Activated CD4-positive, alpha-beta T cell treated with anti-CD3 and anti-CD28 coated beads for 1 hour (primary cell): ENCODE measurements at regions not wholly inside any gene's neighbourhood (a gene's known extent, or its start where the extent isn't known, plus 50 kb on each side); places are given as distances from the start of the nearest gene placed in this dataset.

Source experiments
- DNase-seq: peaks from one replicate; pipeline ENCODE4 v3.0.0-alpha.2; 2020

GRCh38 chr3:103385961-103386656, 951.3 kb downstream of the ZPLD1 start:
- DNase-seq, result no peak

GRCh38 chr3:103388214-103388613, 953.4 kb downstream of the ZPLD1 start:
- DNase-seq, result no peak

DNA sequence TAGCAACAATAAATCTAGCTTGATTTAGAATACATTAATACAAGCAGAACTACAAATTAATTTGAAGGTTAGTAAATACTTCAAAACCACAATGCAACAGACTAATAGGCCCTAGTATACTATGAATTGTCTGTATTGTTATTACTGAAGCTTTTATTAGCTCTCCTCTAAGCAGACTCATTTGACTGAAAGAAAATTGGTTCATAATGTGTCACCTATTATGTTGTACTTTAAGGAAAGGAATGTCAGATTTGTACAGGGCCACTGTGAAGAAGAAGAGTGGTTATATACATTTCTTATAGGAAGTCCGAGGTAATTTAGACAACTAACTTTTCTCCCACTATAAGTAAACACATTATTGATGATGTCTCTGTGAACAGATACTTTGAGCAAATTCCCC, 954.5 kb downstream of the ZPLD1 start:
- no peak for DNase-seq

DNA sequence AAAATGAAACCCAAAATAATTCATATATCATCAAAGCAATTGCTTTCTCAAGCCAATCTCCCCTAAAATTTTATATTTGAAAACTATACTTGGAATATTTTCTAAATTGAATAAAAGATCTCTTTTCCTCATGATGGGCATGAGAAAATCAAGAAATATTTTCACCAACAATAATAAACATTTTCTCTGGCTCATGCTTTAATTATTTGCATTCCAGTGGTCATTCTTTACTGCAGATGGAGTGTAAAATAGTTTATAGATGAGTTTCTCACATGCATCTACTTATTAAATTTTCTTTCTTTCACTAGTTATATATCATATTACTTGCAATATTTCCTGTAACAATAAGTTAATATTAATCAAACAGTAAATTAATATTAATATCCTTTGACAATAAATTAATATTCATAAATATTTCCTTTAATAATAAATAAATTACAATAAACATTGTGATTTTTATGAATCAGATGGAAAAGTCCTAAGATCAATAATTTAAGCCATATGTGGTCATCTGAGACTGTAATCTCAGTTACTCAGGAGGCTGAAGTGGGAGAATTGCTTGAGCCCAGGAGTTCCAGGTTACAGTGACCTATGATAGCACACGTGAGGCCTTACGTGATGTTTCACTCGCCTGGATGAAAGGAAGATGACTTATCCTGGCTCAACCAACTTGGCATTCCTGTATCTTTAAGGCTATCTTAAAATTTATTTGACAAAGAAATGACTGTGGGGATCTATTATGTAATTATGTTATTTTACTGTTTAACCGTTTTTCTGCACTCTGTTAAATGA, 958.8 kb downstream of the ZPLD1 start:
- no peak for DNase-seq

DNA sequence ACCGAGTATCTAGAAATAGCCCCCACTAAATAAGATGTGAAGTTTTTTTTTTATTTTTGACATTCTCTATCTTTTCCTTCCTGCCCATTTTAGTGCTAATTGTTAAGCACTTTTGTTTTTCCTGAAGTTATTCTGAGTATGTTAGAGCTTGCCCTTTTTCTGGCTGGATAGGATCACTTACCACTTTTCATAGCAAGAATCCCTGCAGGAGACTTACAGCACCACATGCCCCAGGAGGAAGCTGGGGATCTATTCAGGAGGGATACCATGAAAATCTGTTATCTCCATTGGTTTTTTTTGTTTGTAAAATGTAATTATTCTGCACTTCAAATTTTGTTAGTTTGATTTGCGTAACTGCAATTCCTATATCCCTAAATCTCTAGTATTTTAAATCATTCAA, 968.4 kb downstream of the ZPLD1 start:
- DNase-seq, result no peak

- no peak for DNase-seq
These were observed 971.6 kb downstream of the ZPLD1 start for GRCh38 chr3:103406320-103406850.

DNA sequence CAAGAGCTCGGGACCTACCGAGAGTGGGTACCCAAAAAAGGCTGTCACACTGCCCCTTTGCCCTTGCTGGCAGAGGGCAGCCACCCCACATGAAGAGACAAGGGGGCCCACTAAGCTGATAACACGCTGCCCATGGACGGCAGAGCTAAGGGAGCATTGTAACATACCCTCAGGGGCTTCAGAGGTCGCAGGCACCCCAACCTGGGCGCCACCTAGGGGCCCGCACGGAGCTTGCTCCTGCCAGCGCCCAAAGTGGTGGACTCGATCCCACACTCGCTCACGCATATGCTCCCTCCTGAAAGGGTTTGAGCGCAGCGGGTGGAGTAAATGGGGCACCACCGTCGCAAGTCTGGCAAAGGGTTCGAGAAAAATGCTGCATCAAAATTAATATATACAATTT, 975.4 kb downstream of the ZPLD1 start:
- no peak for DNase-seq

DNA sequence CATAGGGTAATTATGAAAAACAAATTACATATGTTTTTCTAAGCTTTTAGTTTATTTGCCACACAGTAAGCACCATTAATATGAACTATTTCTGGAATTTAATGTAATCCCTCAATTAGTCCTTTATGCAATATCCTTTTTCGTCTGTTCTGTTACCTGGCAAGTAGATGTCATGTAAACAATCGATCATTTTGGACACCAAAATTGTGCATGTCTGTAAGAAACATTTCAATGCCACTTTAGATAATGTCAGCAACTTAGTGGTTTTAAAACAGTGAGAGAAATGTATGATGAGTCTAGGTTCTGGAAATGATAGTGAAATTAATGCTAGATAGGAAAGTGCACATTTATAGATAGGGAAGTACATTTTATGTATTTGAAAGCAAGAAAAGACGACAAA, 986.6 kb downstream of the ZPLD1 start:
- DNase-seq, result no peak

GRCh38 chr3:103437883-103438282, 1003.1 kb downstream of the ZPLD1 start:
- DNase-seq, result no peak

GRCh38 chr3:103440539-103441203, 1005.9 kb downstream of the ZPLD1 start:
- no peak for DNase-seq

DNA sequence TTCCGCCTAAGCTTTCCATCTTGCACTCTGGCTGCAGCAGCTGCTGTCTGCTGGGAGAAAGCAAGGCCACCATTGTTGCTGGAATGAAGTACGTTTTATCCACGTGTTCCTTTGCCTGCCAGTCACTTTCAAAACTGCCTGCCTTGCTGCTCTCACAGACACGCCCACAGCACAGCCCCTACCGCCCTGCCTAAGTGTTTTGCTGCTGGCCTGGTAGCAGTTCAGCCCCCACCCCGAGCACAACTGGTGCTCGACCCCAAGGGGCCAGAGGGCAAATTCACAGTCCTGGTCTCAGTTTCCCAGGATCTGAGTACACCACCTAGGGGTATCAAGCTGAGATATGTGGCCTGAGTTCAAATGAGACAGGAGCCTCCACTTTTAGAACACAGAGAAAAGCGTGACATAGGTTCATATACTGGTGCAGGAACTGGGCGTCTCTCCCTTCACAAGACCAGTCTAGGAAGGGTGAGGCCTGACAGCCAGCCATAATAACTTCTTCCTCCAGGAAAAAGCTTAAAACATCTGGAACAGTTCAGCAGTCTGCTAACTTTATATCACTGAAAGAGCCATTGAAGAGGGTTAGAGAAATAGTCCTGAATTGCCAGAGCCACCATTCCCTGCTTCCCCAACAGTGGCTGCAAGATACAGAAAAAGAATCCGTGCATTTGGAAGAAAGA, 1012.3 kb downstream of the ZPLD1 start:
- no peak for DNase-seq

GRCh38 chr3:103453152-103453551, 1018.3 kb downstream of the ZPLD1 start:
- DNase-seq, result no peak

DNA sequence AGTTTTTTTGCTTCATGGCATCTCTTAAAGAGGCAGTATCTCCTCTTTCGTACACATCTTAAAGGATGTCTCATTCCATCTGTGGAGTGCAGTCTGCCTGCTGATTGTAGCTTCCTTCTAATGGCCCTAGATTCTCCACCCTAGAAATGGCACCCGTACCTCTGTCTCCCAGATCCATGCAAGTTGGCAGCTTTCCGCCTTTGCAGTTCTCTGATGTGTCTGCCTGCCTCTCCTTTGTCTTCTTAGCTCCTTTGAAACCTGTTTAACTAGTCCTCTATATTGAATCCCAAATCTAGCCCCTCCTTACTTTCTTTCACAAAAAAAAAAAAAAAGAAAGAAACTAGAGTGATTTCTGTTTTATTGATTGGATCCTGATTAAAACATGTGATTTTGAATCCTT, 1025.0 kb downstream of the ZPLD1 start:
- DNase-seq, result no peak

- DNase-seq, result no peak
These were observed 1035.7 kb downstream of the ZPLD1 start for GRCh38 chr3:103470498-103470897.

DNA sequence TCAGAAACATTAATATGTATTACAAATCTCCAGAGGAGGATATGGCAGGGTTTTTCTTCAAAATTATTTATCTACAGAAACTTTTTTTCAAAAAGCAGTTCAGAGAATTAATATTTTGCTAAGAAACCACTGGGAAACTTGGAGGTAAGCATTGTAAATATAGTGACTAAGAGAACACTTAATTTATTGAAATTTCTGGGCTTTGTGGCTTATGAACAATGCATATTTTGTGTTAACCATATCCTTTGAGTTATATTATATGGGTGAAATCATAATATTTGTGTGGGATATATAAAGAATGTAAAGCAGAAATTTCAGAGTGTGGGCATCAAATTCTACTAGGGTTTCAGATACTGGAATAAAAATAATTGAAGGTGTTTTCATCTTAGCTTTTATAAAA, 1059.2 kb downstream of the ZPLD1 start:
- no peak for DNase-seq

DNA sequence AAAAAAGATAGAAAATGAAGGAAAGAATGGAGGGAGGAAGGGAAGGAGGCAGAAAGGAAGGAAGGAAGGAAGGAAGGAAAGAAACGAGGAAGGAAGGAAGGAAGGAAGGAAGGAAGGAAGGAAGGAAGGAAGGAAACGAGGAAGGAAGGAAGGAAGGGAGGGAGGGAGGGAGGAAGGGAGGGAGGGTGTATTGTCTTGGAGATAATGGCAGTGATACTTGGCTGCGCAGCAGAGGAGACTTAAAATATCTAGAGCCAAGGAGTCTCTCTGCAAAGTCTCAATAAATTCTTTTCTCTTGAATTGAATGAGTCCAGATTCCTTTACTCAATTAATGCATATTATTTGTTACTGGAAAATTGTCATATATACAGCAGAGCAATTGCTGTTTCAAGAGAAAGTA, 1059.7 kb downstream of the ZPLD1 start:
- DNase-seq, result no peak

- DNase-seq, result no peak
These were observed 1060.4 kb downstream of the ZPLD1 start for GRCh38 chr3:103495186-103495585.

GRCh38 chr3:103499132-103499900, 1064.5 kb downstream of the ZPLD1 start:
- no peak for DNase-seq

DNA sequence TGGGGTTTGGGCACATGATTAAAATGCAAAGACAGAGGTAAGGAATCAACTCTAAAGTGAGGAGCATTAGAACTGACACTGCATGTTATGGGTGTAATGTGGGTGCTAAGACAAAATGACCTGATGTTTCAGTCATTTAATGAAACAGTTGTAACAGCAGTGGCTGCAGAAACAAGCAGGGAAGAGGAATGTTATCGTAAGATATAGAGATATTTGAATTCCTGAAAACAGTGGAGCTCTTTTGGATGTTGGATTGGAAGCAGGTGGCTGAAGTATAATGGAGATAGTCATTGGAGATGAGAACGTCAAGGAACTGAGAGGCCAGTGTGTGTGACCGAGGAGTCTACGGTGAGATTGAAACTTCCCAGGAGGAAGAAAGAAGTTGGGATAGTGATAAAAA, 1065.2 kb downstream of the ZPLD1 start:
- no peak for DNase-seq

DNA sequence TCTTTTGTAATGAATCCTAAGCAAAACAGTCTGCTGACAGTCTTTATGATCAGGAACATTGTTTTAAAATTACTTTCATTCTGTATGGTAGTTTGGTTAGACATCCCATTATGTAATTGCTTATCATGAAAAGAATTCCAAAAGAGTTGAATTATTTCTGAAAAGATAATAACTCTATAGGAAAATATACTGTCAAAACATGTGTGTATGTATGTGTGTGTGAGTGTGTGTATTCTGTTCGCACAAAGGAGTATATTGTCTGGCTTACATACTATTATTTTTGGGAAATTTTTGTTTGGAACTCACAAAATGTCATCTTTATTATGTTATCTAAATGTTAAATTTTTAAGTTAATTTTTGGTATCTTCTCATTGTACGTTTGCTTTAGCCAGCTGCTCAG, 1075.9 kb downstream of the ZPLD1 start:
- DNase-seq, result no peak

GRCh38 chr3:103511891-103512290, 1077.1 kb downstream of the ZPLD1 start:
- DNase-seq, result no peak

DNA sequence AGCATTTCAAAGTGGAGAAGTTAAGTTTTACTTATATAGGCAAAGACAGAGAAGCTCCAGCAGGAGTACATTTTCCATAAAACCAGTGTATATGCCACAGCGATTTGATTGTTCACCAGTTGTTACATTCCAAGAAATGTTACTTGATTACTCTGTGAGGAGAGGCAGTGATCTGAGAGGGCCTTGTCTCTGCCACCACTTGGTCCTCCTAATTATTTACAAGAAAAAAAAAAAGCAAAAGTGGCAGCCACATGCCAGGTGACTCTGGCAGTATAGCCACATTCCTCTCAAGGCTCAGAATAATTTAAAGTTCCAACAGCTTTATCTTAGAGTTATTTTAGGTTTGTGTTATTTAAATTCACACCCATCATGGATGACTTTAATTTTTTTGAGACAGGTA, 1077.8 kb downstream of the ZPLD1 start:
- no peak for DNase-seq
